ENCODE measurements at regions not wholly inside any gene's neighbourhood (a gene's known extent, or its start where the extent isn't known, plus 50 kb on each side); places are given as distances from the start of the nearest gene placed in this dataset.

DNA sequence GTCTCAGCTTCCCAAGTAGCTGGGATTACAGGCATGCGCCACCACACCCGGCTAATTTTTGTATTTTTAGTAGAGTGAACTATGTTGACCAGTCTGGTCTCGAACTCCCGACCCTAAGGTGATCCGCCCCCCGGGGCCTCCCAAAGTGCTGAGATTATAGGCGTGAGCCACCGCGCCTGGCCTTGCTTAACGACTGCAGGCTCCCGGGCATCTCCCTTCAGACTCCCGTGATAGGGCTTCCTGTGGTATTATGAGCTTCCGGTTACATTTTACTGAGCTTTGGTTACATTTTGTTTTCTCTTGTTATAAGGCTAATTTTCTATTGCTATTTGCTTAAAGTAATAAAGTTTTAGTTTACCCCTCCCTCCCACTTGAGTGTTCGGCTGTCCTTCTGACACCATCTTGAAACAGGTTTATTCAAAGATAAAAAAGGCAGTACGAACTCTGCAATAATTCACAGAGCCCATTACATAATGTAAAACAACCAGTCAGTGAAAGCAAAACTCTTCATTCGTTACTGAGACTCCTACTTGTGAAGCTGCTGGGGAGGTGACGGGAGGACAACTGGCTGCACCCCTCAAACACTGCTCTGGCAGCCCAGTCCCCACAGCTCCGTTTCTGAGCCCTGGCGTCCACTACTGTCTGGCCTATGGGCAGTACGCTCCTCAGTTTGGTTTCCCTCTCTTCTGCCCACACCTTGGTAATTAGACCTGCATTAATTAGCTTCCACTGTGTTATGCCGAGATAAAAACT is 795.7 kb upstream of the SLIT2 start:
- no peak overlapping the region for H2AFZ ChIP-seq (ENCODE audit: control insufficient read depth, low read depth, low read length)
- in situ Hi-C loops (cut with MboI), result no loop called here
- ChIA-PET POLR2A (no interaction called here), RAD21 (ENCODE audit: unreplicated experiment) (no interaction called here), CTCF (interaction anchor here (2.1 kb wide), 1 partner anchor 9 kb away, joined by 6 read pairs; no protein-coding TSS in a partner anchor), SMC1A (ENCODE audit: uncharacterized antibody, unreplicated experiment) (no interaction called here)
- ATAC-seq, result no peak
- no peaks in the 10 kb centered on the region for H3K27me3 ChIP-seq (replicated peaks in 1 of 2; ENCODE audit: control insufficient read depth in 2 of 2, insufficient read depth in 2 of 2, low read length in 1 of 2)
- WGBS (ENCODE audit: insufficient coverage, insufficient replicate concordance, low lambda C conversion rate, missing lambda C conversion rate), result 56% methylated on average over 21 of the region's 21 CpGs
- no peak overlapping the region for H3K4me3 ChIP-seq
- TF ChIP-seq ZBTB33 (IDR thresholded peaks at IDR 0.05) (no peak), SUPT20H (IDR thresholded peaks at IDR 0.05; ENCODE audit: borderline replicate concordance, control insufficient read depth, low read depth, low read length) (no peak), NFIC (IDR thresholded peaks at IDR 0.05; ENCODE audit: low read depth, low read length) (no peak), ZNF592 (IDR thresholded peaks at IDR 0.05) (no peak), ZNF274 (IDR thresholded peaks at IDR 0.05; ENCODE audit: insufficient read depth, insufficient read length) (no peak), RELA (IDR thresholded peaks at IDR 0.05; ENCODE audit: borderline replicate concordance, partially characterized antibody) (no peak), MYB (IDR thresholded peaks at IDR 0.05; ENCODE audit: borderline replicate concordance, low read depth, low read length) (no peak), KLF5 (IDR thresholded peaks at IDR 0.05; ENCODE audit: partially characterized antibody) (no peak), PAX5 (IDR thresholded peaks at IDR 0.05; ENCODE audit: borderline replicate concordance, low read depth, low read length) (no peak)
- TF ChIP-seq, protein P1, sequence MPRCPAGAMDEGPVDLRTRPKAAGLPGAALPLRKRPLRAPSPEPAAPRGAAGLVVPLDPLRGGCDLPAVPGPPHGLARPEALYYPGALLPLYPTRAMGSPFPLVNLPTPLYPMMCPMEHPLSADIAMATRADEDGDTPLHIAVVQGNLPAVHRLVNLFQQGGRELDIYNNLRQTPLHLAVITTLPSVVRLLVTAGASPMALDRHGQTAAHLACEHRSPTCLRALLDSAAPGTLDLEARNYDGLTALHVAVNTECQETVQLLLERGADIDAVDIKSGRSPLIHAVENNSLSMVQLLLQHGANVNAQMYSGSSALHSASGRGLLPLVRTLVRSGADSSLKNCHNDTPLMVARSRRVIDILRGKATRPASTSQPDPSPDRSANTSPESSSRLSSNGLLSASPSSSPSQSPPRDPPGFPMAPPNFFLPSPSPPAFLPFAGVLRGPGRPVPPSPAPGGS (IDR thresholded peaks at IDR 0.05; ENCODE audit: borderline replicate concordance, insufficient read depth, low read depth, low read length, poor library complexity, severe bottlenecking), result no peak
- TF ChIP-seq, protein P2, sequence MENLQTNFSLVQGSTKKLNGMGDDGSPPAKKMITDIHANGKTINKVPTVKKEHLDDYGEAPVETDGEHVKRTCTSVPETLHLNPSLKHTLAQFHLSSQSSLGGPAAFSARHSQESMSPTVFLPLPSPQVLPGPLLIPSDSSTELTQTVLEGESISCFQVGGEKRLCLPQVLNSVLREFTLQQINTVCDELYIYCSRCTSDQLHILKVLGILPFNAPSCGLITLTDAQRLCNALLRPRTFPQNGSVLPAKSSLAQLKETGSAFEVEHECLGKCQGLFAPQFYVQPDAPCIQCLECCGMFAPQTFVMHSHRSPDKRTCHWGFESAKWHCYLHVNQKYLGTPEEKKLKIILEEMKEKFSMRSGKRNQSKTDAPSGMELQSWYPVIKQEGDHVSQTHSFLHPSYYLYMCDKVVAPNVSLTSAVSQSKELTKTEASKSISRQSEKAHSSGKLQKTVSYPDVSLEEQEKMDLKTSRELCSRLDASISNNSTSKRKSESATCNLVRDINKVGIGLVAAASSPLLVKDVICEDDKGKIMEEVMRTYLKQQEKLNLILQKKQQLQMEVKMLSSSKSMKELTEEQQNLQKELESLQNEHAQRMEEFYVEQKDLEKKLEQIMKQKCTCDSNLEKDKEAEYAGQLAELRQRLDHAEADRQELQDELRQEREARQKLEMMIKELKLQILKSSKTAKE (IDR thresholded peaks at IDR 0.05; ENCODE audit: low read depth, poor library complexity, severe bottlenecking), result no peak
- no peak overlapping the region for H3K9ac ChIP-seq (ENCODE audit: control insufficient read depth, insufficient read depth, low read length)
- no peaks in the 10 kb centered on the region for H3K36me3 ChIP-seq (ENCODE audit: control insufficient read depth in 2 of 2, insufficient read depth in 2 of 2, low read length in 1 of 2)
- no peaks in the 10 kb centered on the region for H3K79me2 ChIP-seq (ENCODE audit: control insufficient read depth, insufficient read depth, low read length)
- no peak for DNase-seq (ENCODE audit: low read depth, low spot score)
- no TSS peak for BruUV-seq (replicated peaks)
- FAIRE-seq, result no peak
- no peak overlapping the region for H3K4me2 ChIP-seq (ENCODE audit: control insufficient read depth, insufficient read depth)
- no peaks in the 10 kb centered on the region for H4K20me1 ChIP-seq (ENCODE audit: control insufficient read depth, insufficient read depth)
- no peaks in the 10 kb centered on the region for H3K4me1 ChIP-seq (ENCODE audit: control insufficient read depth, insufficient read depth, low read length)
- intact Hi-C loops (cut with micrococcal nuclease; ENCODE audit: unreplicated experiment), result no loop called here
- no peak overlapping the region for H3K27ac ChIP-seq (ENCODE audit: control insufficient read depth, insufficient read depth)
- no peaks in the 10 kb centered on the region for H3K9me3 ChIP-seq (replicated peaks; ENCODE audit: control insufficient read depth, insufficient read depth, low read length)

Measured in GM12878 (cell line).